ENCODE measurements at regions not wholly inside any gene's neighbourhood (a gene's known extent, or its start where the extent isn't known, plus 50 kb on each side); places are given as distances from the start of the nearest gene placed in this dataset.
"Not testable (repeated sequence)": the region's sequence is repeated elsewhere in the genome, so short reads cannot be mapped to it uniquely, and the experiment has no call there.

GRCh38 chrX:3526731-3527130 lies 180.3 kb upstream of the MXRA5 start:
- no peak for TF ChIP-seq CTCF (IDR thresholded peaks at IDR 0.05; ENCODE audit: insufficient read depth, low read length, poor library complexity, severe bottlenecking)
- H3K27me3 ChIP-seq (ENCODE audit: control insufficient read depth, insufficient read depth, low read length) = no peaks in the 10 kb centered on the region
- DNase-seq (ENCODE audit: low read depth) = no peak
- no peak overlapping the region for H3K4me3 ChIP-seq (ENCODE audit: low read depth, low read length)
- no peaks in the 10 kb centered on the region for H3K36me3 ChIP-seq (ENCODE audit: control insufficient read depth, insufficient read depth, low read length)

GRCh38 chrX:3526071-3526470 lies 179.6 kb upstream of the MXRA5 start:
- DNase-seq (ENCODE audit: low read depth) = no peak
- TF ChIP-seq CTCF (IDR thresholded peaks at IDR 0.05; ENCODE audit: insufficient read depth, low read length, poor library complexity, severe bottlenecking) = no peak
- H3K4me3 ChIP-seq (ENCODE audit: low read depth, low read length) = no peak overlapping the region

GRCh38 chrX:3522101-3522650 lies 175.7 kb upstream of the MXRA5 start:
- Histone ChIP-seq H3K4me3 (ENCODE audit: low read depth, low read length) (no peak overlapping the region), H3K36me3 (ENCODE audit: control insufficient read depth, insufficient read depth, low read length) (no peaks in the 10 kb centered on the region), H3K27me3 (ENCODE audit: control insufficient read depth, insufficient read depth, low read length) (no peaks in the 10 kb centered on the region)
- no peak for DNase-seq (ENCODE audit: low read depth)
- no peak for TF ChIP-seq CTCF (IDR thresholded peaks at IDR 0.05; ENCODE audit: insufficient read depth, low read length, poor library complexity, severe bottlenecking)

More at GRCh38 chrX:3526071-3526470, 179.6 kb upstream of the MXRA5 start:
- H3K27me3 ChIP-seq (ENCODE audit: control insufficient read depth, insufficient read depth, low read length) = no peaks in the 10 kb centered on the region
- H3K36me3 ChIP-seq (ENCODE audit: control insufficient read depth, insufficient read depth, low read length) = no peaks in the 10 kb centered on the region

- no peaks in the 10 kb centered on the region for H3K36me3 ChIP-seq (ENCODE audit: control insufficient read depth, insufficient read depth, low read length)
- no peaks in the 10 kb centered on the region for H3K27me3 ChIP-seq (ENCODE audit: control insufficient read depth, insufficient read depth, low read length)
- no peak for DNase-seq (ENCODE audit: low read depth)
- no peak for TF ChIP-seq CTCF (IDR thresholded peaks at IDR 0.05; ENCODE audit: insufficient read depth, low read length, poor library complexity, severe bottlenecking)
- no peak overlapping the region for H3K4me3 ChIP-seq (ENCODE audit: low read depth, low read length)
Observed at GRCh38 chrX:3521396-3521795, 174.9 kb upstream of the MXRA5 start.

- TF ChIP-seq CTCF (IDR thresholded peaks at IDR 0.05; ENCODE audit: insufficient read depth, low read length, poor library complexity, severe bottlenecking) = no peak
- DNase-seq (ENCODE audit: low read depth) = no peak
- Histone ChIP-seq H3K36me3 (ENCODE audit: control insufficient read depth, insufficient read depth, low read length) (no peaks in the 10 kb centered on the region), H3K27me3 (ENCODE audit: control insufficient read depth, insufficient read depth, low read length) (no peaks in the 10 kb centered on the region), H3K4me3 (ENCODE audit: low read depth, low read length) (no peak overlapping the region)
Observed at GRCh38 chrX:3520982-3521381, 174.5 kb upstream of the MXRA5 start.

- no peak for TF ChIP-seq CTCF (IDR thresholded peaks at IDR 0.05; ENCODE audit: insufficient read depth, low read length, poor library complexity, severe bottlenecking)
- Histone ChIP-seq H3K4me3 (ENCODE audit: low read depth, low read length) (no peak overlapping the region), H3K36me3 (ENCODE audit: control insufficient read depth, insufficient read depth, low read length) (no peaks in the 10 kb centered on the region), H3K27me3 (ENCODE audit: control insufficient read depth, insufficient read depth, low read length) (no peaks in the 10 kb centered on the region)
- no peak for DNase-seq (ENCODE audit: low read depth)
Observed at GRCh38 chrX:3520458-3520857, 174.0 kb upstream of the MXRA5 start.

GRCh38 chrX:3519384-3519783 lies 172.9 kb upstream of the MXRA5 start:
- H3K4me3 ChIP-seq (ENCODE audit: low read depth, low read length); H3K27me3 ChIP-seq (ENCODE audit: control insufficient read depth, insufficient read depth, low read length); DNase-seq (ENCODE audit: low read depth); H3K36me3 ChIP-seq (ENCODE audit: control insufficient read depth, insufficient read depth, low read length): not testable (repeated sequence)
